A204.1 (cell line): ENCODE measurements at regions not wholly inside any gene's neighbourhood (a gene's known extent, or its start where the extent isn't known, plus 50 kb on each side); places are given as distances from the start of the nearest gene placed in this dataset.

Experiments
- FAIRE-seq: peaks from 2 replicates; lab custom pipeline; 2012; peaks lifted over from hg19 to GRCh38; lab: Jason Lieb, UNC

DNA sequence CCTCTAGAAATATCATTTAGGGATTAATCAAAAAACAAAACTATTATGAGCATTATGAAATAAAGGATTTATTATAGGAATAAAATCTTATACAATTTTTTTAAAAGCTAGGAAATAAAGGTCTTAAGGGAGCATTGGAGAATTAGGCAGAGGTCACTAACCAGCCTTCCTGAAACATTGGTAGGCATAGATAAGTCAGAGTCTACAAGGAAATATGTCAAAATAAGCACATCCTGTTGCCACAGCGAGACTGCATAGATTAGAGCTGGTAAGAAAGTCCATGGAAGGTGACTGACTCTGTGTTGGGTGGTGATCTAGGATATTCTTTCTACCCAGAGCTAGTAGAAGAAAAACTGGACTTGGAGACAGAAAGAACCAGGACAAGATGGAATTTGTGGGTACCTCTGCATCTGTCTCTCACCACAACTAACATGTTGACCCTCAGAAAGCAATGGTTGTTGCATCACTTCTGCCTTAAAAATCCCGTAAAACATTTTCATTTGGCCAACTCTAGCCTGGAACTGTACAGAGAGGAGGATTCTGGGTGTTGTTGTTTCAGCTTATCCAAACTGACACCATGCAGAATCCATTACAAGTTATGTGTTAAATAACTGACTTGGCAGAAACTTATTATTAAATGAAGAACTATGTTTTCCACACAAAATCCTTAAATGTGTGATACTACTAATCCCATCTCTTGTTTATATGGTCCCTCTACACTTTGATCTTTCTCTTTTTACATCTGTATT, 77.1 kb downstream of the FBXO5 start:
- FAIRE-seq: no peak

DNA sequence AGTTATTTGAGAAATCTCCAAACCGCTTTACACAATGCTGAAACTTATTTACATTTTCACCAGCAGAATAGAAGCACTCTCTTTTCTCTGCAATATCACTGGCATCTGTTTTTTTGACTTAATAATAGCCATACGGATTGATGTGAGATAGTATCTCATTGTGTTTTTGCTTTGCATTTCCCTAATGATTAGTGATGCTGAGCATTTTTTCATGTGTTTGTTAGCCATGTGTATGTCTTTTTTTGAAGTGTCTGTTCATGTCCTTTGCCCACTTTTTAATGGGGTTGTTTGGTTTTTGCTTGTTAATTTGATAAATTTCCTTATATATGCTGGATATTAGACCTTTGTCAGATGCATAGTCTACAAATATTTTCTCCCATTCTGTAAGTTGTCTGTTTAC, 73.6 kb downstream of the FBXO5 start:
- no peak for FAIRE-seq

DNA sequence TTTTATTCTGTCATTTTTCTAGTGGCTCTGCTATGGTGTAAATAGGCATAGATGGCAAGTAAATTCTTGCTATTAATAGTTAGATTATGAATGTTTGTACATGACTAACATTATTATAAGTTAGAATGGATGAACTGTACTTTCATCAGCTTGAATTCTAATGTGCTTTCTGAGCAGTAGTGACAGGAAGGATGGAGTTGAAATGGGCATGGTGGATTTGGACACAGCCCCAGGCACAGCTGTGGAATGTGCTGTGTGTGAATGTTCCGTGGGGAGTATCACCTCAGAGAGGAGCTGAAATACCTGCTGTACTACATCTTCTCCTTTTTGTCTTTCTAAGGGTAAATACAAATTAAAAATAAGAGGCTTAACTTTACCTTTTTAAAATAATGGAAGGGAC, 66.8 kb downstream of the FBXO5 start:
- no peak for FAIRE-seq

DNA sequence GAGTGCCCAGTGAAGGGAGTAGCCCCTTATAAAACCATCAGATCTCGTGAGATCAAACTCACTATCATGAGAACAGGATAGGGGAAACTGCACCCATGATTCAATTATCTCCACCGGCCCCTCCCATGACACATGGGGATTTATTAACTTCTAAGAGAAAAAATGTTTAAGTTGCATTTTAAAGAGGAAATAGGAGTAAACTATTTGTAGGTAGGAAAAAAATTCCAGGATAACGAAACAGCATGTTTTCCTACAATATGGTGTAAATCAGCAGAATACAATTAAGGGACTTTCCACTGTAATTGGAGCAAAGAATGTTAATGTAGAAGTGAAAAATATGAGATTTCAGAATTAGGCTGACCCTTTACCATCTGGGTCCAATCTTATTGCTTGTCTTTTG, 63.9 kb downstream of the FBXO5 start:
- no peak for FAIRE-seq

DNA sequence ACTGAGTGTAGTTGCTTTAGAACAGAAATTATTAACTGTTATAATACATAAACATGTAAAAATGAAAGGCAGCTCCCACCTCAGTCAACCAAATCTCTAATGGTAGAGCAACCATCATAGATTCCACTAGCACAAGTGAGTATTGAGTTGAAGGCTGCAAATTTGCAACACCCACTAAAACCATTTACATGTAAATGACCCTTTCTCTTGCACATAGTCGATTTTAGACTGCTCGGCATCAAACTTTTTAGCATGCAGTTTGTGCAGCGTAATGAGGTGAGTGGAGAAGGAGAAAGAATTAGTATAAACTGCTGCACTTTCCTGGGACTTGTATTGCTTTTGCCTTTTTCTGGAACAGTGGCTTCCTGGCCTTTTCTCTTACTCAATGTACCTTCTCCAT, 62.8 kb downstream of the FBXO5 start:
- FAIRE-seq: no peak
